ENCODE measurements at regions not wholly inside any gene's neighbourhood (a gene's known extent, or its start where the extent isn't known, plus 50 kb on each side); places are given as distances from the start of the nearest gene placed in this dataset.

- TF ChIP-seq CTCF (IDR thresholded peaks at IDR 0.05) (no peak), POLR2A (IDR thresholded peaks at IDR 0.05) (no peak), POLR2AphosphoS5 (IDR thresholded peaks at IDR 0.05; ENCODE audit: insufficient read depth in 1 of 2, low read depth in 1 of 2) (no peak)
These were observed 136.8 kb downstream of the QRSL1 start for GRCh38 chr6:106766201-106766600.
